ENCODE measurements at regions not wholly inside any gene's neighbourhood (a gene's known extent, or its start where the extent isn't known, plus 50 kb on each side); places are given as distances from the start of the nearest gene placed in this dataset.
"Not testable (repeated sequence)": the region's sequence is repeated elsewhere in the genome, so short reads cannot be mapped to it uniquely, and the experiment has no call there.

GRCh38 chr4:86413426-86413825 lies 53.6 kb upstream of the MAPK10 start:
- not testable (repeated sequence) for DNase-seq

GRCh38 chr4:86414686-86415085 lies 54.8 kb upstream of the MAPK10 start:
- DNase-seq, result no peak

- no peak for DNase-seq
Observed at GRCh38 chr4:86416081-86416480, 56.2 kb upstream of the MAPK10 start.

- no peak for DNase-seq
Observed at GRCh38 chr4:86421461-86421860, 61.6 kb upstream of the MAPK10 start.

- DNase-seq, result no peak
Observed at GRCh38 chr4:86431543-86432116, 71.8 kb upstream of the MAPK10 start.

- DNase-seq, result no peak
Observed at GRCh38 chr4:86432559-86433134, 72.8 kb upstream of the MAPK10 start.

GRCh38 chr4:86439293-86439692 lies 79.4 kb upstream of the MAPK10 start:
- DNase-seq, result no peak

- no peak for DNase-seq
Observed at GRCh38 chr4:86441175-86441936, 81.5 kb upstream of the MAPK10 start.

GRCh38 chr4:86442881-86443280 lies 83.0 kb upstream of the MAPK10 start:
- DNase-seq, result no peak

- no peak for DNase-seq
Observed at GRCh38 chr4:86443495-86443894, 83.6 kb upstream of the MAPK10 start.

- no peak for DNase-seq
Observed at GRCh38 chr4:86446996-86447395, 87.1 kb upstream of the MAPK10 start.

- DNase-seq, result no peak
Observed at GRCh38 chr4:86448871-86449270, 89.0 kb upstream of the MAPK10 start.

GRCh38 chr4:86449746-86450588 lies 90.1 kb upstream of the MAPK10 start:
- no peak for DNase-seq

- no peak for DNase-seq
Observed at GRCh38 chr4:86450861-86451260, 91.0 kb upstream of the MAPK10 start.

- no peak for DNase-seq
Observed at GRCh38 chr4:86451560-86452330, 91.9 kb upstream of the MAPK10 start.

GRCh38 chr4:86452422-86452891 lies 92.6 kb upstream of the MAPK10 start:
- DNase-seq, result no peak

- DNase-seq, result peak; percentile 2
Observed at GRCh38 chr4:86452924-86453531, 93.2 kb upstream of the MAPK10 start.

GRCh38 chr4:86453611-86454072 lies 93.8 kb upstream of the MAPK10 start:
- not testable (repeated sequence) for DNase-seq

- no peak for DNase-seq
Observed at GRCh38 chr4:86461849-86462248, 102.0 kb upstream of the MAPK10 start.

GRCh38 chr4:86472377-86473019 lies 112.6 kb upstream of the MAPK10 start:
- DNase-seq, result no peak

- not testable (repeated sequence) for DNase-seq
Observed at GRCh38 chr4:86478151-86478550, 116.0 kb upstream of the PTPN13 start.

Measured in skin of body (tissue), 1 donor.